Fibroblast of lung (primary cell): ENCODE measurements at regions not wholly inside any gene's neighbourhood (a gene's known extent, or its start where the extent isn't known, plus 50 kb on each side); places are given as distances from the start of the nearest gene placed in this dataset.

Source experiments
- EZH2 ChIP-seq: IDR thresholded peaks from 2 replicates; pipeline ENCODE4 v1.5.1; 2012; ENCODE audit warnings: low read length, control low read depth, mild to moderate bottlenecking; ENCODE audit errors: missing control alignments
- TF ChIP-seq, protein P1 (sequence below), 2 donors: IDR thresholded peaks in 1 of 2; conservative IDR thresholded peaks in 1 of 2; 1 replicate in 1 of 2; 2 replicates in 1 of 2; pipeline ENCODE4 v1.5.1; 2011 to 2012; ENCODE audit warnings: low read length in 2 of 2, control low read depth in 1 of 2, inconsistent platforms in 1 of 2, low read depth in 1 of 2, mild to moderate bottlenecking in 1 of 2

DNA sequence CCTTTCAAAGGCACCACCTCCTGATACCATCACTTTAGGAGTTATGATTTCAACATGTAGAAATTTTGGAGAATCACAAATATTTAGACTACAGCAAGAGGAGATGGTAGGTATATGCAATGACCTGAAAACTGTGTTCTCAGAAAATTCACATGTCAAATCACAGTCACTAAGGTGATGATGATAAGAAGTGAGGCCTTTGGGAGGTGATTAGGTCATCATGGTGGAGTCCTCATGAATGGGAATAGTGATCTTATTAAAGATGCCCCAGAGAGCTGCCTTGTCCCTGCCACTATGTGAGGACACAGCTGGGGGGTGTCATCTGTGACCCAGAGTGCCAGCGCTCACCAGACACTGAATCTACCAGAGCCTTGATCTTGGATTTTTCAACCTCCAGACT, 513.5 kb upstream of the TUSC1 start:
- TF ChIP-seq, protein P1, sequence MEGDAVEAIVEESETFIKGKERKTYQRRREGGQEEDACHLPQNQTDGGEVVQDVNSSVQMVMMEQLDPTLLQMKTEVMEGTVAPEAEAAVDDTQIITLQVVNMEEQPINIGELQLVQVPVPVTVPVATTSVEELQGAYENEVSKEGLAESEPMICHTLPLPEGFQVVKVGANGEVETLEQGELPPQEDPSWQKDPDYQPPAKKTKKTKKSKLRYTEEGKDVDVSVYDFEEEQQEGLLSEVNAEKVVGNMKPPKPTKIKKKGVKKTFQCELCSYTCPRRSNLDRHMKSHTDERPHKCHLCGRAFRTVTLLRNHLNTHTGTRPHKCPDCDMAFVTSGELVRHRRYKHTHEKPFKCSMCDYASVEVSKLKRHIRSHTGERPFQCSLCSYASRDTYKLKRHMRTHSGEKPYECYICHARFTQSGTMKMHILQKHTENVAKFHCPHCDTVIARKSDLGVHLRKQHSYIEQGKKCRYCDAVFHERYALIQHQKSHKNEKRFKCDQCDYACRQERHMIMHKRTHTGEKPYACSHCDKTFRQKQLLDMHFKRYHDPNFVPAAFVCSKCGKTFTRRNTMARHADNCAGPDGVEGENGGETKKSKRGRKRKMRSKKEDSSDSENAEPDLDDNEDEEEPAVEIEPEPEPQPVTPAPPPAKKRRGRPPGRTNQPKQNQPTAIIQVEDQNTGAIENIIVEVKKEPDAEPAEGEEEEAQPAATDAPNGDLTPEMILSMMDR (conservative IDR thresholded peaks at IDR 0.05 in 1 of 2, IDR thresholded peaks at IDR 0.05 in 1 of 2; ENCODE audit: low read depth in 1 of 2, low read length in 2 of 2) = no peak
- TF ChIP-seq EZH2 = no peak
